NCI-H82 (cell line): ENCODE measurements at regions not wholly inside any gene's neighbourhood (a gene's known extent, or its start where the extent isn't known, plus 50 kb on each side); places are given as distances from the start of the nearest gene placed in this dataset.
"Not testable (repeated sequence)": the region's sequence is repeated elsewhere in the genome, so short reads cannot be mapped to it uniquely, and the experiment has no call there.

ENCODE experiments used
- DNase-seq: peaks from one replicate; lab custom pipeline; 2025; lab: John Stamatoyannopoulos, UW

- DNase-seq: no peak
Observed at GRCh38 chr13:99700468-99700867, 199.2 kb downstream of the TM9SF2 start.

- DNase-seq: no peak
Observed at GRCh38 chr13:99698816-99699099, 197.5 kb downstream of the TM9SF2 start.

- no peak for DNase-seq
Observed at GRCh38 chr13:99698010-99698815, 196.9 kb downstream of the TM9SF2 start.

- DNase-seq: no peak
Observed at GRCh38 chr13:99695857-99696256, 194.6 kb downstream of the TM9SF2 start.

- DNase-seq: peak; percentile 48
Observed at GRCh38 chr13:99693852-99694611, 192.8 kb downstream of the TM9SF2 start.

GRCh38 chr13:99693351-99693750 lies 192.1 kb downstream of the TM9SF2 start:
- peak; percentile 43 for DNase-seq

GRCh38 chr13:99692854-99693253 lies 191.6 kb downstream of the TM9SF2 start:
- DNase-seq: no peak

GRCh38 chr13:99691552-99691951 lies 190.3 kb downstream of the TM9SF2 start:
- no peak for DNase-seq

GRCh38 chr13:99690426-99691174 lies 189.3 kb downstream of the TM9SF2 start:
- DNase-seq: no peak

- no peak for DNase-seq
Observed at GRCh38 chr13:99689955-99690354, 188.7 kb downstream of the TM9SF2 start.

- no peak for DNase-seq
Observed at GRCh38 chr13:99688776-99689175, 187.5 kb downstream of the TM9SF2 start.

GRCh38 chr13:99687723-99688397 lies 186.6 kb downstream of the TM9SF2 start:
- no peak for DNase-seq

GRCh38 chr13:99686944-99687411 lies 185.7 kb downstream of the TM9SF2 start:
- DNase-seq: no peak

- DNase-seq: no peak
Observed at GRCh38 chr13:99686157-99686572, 184.9 kb downstream of the TM9SF2 start.

GRCh38 chr13:99681695-99682094 lies 180.4 kb downstream of the TM9SF2 start:
- DNase-seq: no peak

GRCh38 chr13:99677116-99677951 lies 176.1 kb downstream of the TM9SF2 start:
- no peak for DNase-seq

GRCh38 chr13:99671746-99672145 lies 170.5 kb downstream of the TM9SF2 start:
- DNase-seq: no peak

- not testable (repeated sequence) for DNase-seq
Observed at GRCh38 chr13:99669096-99669495, 167.8 kb downstream of the TM9SF2 start.

GRCh38 chr13:99666146-99666805 lies 165.0 kb downstream of the TM9SF2 start:
- no peak for DNase-seq

GRCh38 chr13:99665711-99666110 lies 164.4 kb downstream of the TM9SF2 start:
- DNase-seq: no peak

- no peak for DNase-seq
Observed at GRCh38 chr13:99663908-99664307, 162.6 kb downstream of the TM9SF2 start.
